Activated CD8-positive, alpha-beta memory T cell treated with anti-CD3 and anti-CD28 coated beads, Interleukin-2, amount 10 ng/mL, durations not matched to agents 7 days and 5 days (primary cell): ENCODE measurements at regions not wholly inside any gene's neighbourhood (a gene's known extent, or its start where the extent isn't known, plus 50 kb on each side); places are given as distances from the start of the nearest gene placed in this dataset.
"Not testable (repeated sequence)": the region's sequence is repeated elsewhere in the genome, so short reads cannot be mapped to it uniquely, and the experiment has no call there.

ENCODE experiments used
- ATAC-seq: fragments of 150-1000 bp; cut with Tn5 transposase; one replicate; pipeline ENCODE4 v1.10.0; 2021; ENCODE audit warnings: moderate library complexity
- CTCF ChIA-PET: fragments of 350-600 bp; sonication (Branson Sonifier 250); formaldehyde crosslinking; loops from one replicate; lab custom pipeline; 2021; ENCODE audit warnings: antibody characterized with exemption; lab: Charles Lee
- DNase-seq: peaks from one replicate; pipeline ENCODE4 v3.0.0-alpha.2; 2020
- H3K27ac Mint-ChIP-seq: one replicate; pipeline ENCODE4 v1.8.0; 2021; ENCODE audit warnings: mild to moderate bottlenecking, mixed read lengths
- H3K27me3 Mint-ChIP-seq: one replicate; pipeline ENCODE4 v1.8.0; 2021; ENCODE audit warnings: mixed read lengths
- H3K36me3 Mint-ChIP-seq: one replicate; pipeline ENCODE4 v1.8.0; 2021; ENCODE audit warnings: mild to moderate bottlenecking, mixed read lengths
- H3K4me1 Mint-ChIP-seq: one replicate; pipeline ENCODE4 v1.8.0; 2021; ENCODE audit warnings: mixed read lengths
- H3K4me3 Mint-ChIP-seq: one replicate; pipeline ENCODE4 v1.8.0; 2021; ENCODE audit warnings: mild to moderate bottlenecking, moderate library complexity, mixed read lengths
- H3K9me3 Mint-ChIP-seq: one replicate; pipeline ENCODE4 v1.8.0; 2022; ENCODE audit warnings: low read depth, mixed read lengths

GRCh38 chr3:118511402-118511801 lies 523.2 kb downstream of the IGSF11 start:
- H3K4me1 Mint-ChIP-seq: no peaks in the 10 kb centered on the region
- H3K9me3 Mint-ChIP-seq: peaks cover 4% of the 10 kb centered on the region
- ATAC-seq (no peak), DNase-seq (no peak)
- H3K27ac Mint-ChIP-seq: no peak overlapping the region
- no peaks in the 10 kb centered on the region for H3K36me3 Mint-ChIP-seq
- H3K4me3 Mint-ChIP-seq: no peak overlapping the region
- CTCF ChIA-PET: no interaction called here
- no peaks in the 10 kb centered on the region for H3K27me3 Mint-ChIP-seq

GRCh38 chr3:118512301-118512700 lies 522.3 kb downstream of the IGSF11 start:
- ATAC-seq (no peak), DNase-seq (no peak)
- Mint-ChIP-seq H3K4me1 (no peaks in the 10 kb centered on the region), H3K27me3 (no peaks in the 10 kb centered on the region), H3K36me3 (no peaks in the 10 kb centered on the region), H3K27ac (no peak overlapping the region), H3K9me3 (peaks cover 4% of the 10 kb centered on the region), H3K4me3 (no peak overlapping the region)
- CTCF ChIA-PET: no interaction called here

GRCh38 chr3:118525077-118525476 lies 509.6 kb downstream of the IGSF11 start:
- H3K27ac Mint-ChIP-seq: no peak overlapping the region
- no peak for DNase-seq
- no peaks in the 10 kb centered on the region for H3K9me3 Mint-ChIP-seq
- H3K36me3 Mint-ChIP-seq: no peaks in the 10 kb centered on the region
- ATAC-seq: no peak
- H3K27me3 Mint-ChIP-seq: no peaks in the 10 kb centered on the region
- H3K4me3 Mint-ChIP-seq: no peak overlapping the region
- CTCF ChIA-PET: no interaction called here
- H3K4me1 Mint-ChIP-seq: no peaks in the 10 kb centered on the region

GRCh38 chr3:118526758-118527513 lies 507.7 kb downstream of the IGSF11 start:
- H3K27me3 Mint-ChIP-seq: no peaks in the 10 kb centered on the region
- no peak overlapping the region for H3K27ac Mint-ChIP-seq
- no peaks in the 10 kb centered on the region for H3K4me1 Mint-ChIP-seq
- H3K36me3 Mint-ChIP-seq: no peaks in the 10 kb centered on the region
- CTCF ChIA-PET: no interaction called here
- DNase-seq (no peak), ATAC-seq (no peak)
- H3K9me3 Mint-ChIP-seq: no peaks in the 10 kb centered on the region
- H3K4me3 Mint-ChIP-seq: no peak overlapping the region

DNA sequence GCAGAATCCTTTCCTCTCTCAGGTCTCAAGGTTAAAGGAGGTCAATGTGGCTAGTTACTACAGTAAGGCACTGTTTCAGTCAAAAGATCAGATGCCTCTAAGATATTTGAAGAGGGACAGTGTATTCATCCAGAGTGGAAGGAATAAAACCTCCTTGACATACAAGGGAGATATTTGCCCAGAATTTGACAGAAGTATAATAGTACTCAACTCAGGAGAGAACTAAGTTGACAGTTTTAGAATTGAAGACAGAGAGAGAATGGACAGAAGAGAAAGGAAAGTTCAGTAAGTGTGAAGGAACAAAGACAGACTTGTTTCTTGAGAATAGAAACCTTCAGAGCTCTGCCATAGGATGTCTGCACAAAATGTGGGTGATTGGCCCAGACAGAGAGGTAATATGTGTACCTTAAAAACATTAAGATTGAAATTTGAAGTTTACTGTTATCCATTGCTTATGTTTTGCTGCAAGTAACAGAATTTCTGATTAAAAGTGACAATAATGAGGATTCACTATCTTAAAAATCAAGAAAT lies 507.1 kb downstream of the IGSF11 start:
- H3K27me3 Mint-ChIP-seq: no peaks in the 10 kb centered on the region
- H3K36me3 Mint-ChIP-seq: no peaks in the 10 kb centered on the region
- ATAC-seq (no peak), DNase-seq (no peak)
- H3K4me3 Mint-ChIP-seq: no peak overlapping the region
- no peak overlapping the region for H3K27ac Mint-ChIP-seq
- H3K4me1 Mint-ChIP-seq: no peaks in the 10 kb centered on the region
- H3K9me3 Mint-ChIP-seq: no peaks in the 10 kb centered on the region
- CTCF ChIA-PET: no interaction called here

DNA sequence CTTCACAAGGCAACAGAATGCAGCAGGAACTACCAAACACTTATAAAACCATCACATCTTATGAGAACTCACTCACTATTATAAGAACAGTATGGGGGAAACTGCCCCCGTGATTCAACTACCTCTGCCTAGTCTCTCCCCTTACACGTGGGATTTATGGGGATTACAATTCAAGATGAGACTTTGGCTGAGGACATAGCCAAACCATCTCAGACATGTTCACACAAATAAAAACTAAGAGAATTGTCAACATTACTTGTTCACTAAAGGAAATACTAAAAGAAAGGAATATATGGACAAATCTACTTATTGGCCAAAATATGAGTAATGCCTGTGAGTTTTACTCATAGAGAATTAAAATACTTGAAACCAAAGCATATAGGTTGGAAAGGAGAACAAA lies 505.1 kb downstream of the IGSF11 start:
- H3K9me3 Mint-ChIP-seq: no peaks in the 10 kb centered on the region
- no peaks in the 10 kb centered on the region for H3K27me3 Mint-ChIP-seq
- H3K27ac Mint-ChIP-seq: no peak overlapping the region
- CTCF ChIA-PET: no interaction called here
- no peak overlapping the region for H3K4me3 Mint-ChIP-seq
- H3K36me3 Mint-ChIP-seq: no peaks in the 10 kb centered on the region
- ATAC-seq (no peak), DNase-seq (no peak)
- no peaks in the 10 kb centered on the region for H3K4me1 Mint-ChIP-seq

DNA sequence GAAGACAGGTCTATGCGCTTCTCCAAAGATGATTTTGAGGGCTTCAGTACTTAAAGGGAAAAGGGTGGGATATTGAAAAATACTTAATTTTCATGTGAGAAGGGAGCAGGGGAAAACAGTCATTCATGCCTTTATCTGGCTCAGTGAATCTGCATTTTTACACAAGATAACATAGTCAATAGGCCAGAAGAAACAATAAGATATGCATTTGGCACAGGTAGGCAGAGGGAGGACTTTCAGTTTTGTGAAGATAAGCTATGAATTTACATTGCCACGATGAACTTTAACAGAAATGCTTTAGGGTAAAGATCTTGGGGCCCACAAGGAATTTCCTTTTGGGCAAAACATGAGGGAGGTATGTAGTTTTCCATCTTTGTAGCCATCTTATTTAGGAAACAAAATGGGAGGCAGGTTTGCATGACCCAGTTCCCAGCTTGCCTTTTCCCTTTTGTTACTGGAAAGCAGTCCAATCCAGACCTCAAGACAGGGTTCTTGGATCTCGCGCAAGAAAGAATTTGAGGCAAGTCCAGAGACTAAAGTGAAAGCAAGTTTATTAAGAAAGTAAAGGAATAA lies 504.2 kb downstream of the IGSF11 start:
- H3K27ac Mint-ChIP-seq: no peak overlapping the region
- no peak overlapping the region for H3K4me3 Mint-ChIP-seq
- no peaks in the 10 kb centered on the region for H3K36me3 Mint-ChIP-seq
- DNase-seq: no peak
- H3K27me3 Mint-ChIP-seq: no peaks in the 10 kb centered on the region
- no peaks in the 10 kb centered on the region for H3K4me1 Mint-ChIP-seq
- no peaks in the 10 kb centered on the region for H3K9me3 Mint-ChIP-seq
- no peak for ATAC-seq
- CTCF ChIA-PET: no interaction called here

- H3K4me1 Mint-ChIP-seq, H3K27ac Mint-ChIP-seq, ATAC-seq, DNase-seq, H3K27me3 Mint-ChIP-seq, H3K4me3 Mint-ChIP-seq, H3K9me3 Mint-ChIP-seq, H3K36me3 Mint-ChIP-seq, CTCF ChIA-PET: not testable (repeated sequence)
These were observed 503.7 kb downstream of the IGSF11 start for GRCh38 chr3:118530927-118531356.

- H3K9me3 Mint-ChIP-seq: no peaks in the 10 kb centered on the region
- H3K36me3 Mint-ChIP-seq: no peaks in the 10 kb centered on the region
- H3K4me3 Mint-ChIP-seq: no peak overlapping the region
- no peak overlapping the region for H3K27ac Mint-ChIP-seq
- ATAC-seq (no peak), DNase-seq (no peak)
- H3K4me1 Mint-ChIP-seq: no peaks in the 10 kb centered on the region
- CTCF ChIA-PET: no interaction called here
- no peaks in the 10 kb centered on the region for H3K27me3 Mint-ChIP-seq
These were observed 502.8 kb downstream of the IGSF11 start for GRCh38 chr3:118531816-118532215.

GRCh38 chr3:118533676-118534075 lies 501.0 kb downstream of the IGSF11 start:
- H3K27me3 Mint-ChIP-seq: no peaks in the 10 kb centered on the region
- no peak overlapping the region for H3K27ac Mint-ChIP-seq
- no peaks in the 10 kb centered on the region for H3K36me3 Mint-ChIP-seq
- H3K9me3 Mint-ChIP-seq: no peaks in the 10 kb centered on the region
- H3K4me1 Mint-ChIP-seq: no peaks in the 10 kb centered on the region
- H3K4me3 Mint-ChIP-seq: no peak overlapping the region
- DNase-seq (no peak), ATAC-seq (no peak)
- CTCF ChIA-PET: no interaction called here

DNA sequence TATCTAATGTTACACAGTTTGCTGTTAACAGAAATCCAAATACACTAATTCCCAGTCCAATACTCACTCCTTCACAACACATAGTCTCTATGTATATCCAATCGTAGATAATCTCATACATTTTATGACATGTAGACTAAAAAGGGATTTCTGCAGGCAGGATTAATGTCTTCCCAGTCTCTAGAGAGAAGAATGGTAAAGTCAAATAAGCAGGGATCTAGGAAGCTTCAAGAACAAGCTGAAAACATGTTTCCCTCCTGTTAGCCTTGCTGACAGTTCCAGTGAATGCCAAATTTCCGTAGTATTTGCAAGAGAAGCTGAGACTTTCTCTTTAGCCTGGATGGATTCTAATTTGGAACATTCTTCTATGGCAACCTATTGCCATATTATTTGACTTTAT lies 500.1 kb downstream of the IGSF11 start:
- no peaks in the 10 kb centered on the region for H3K9me3 Mint-ChIP-seq
- no peaks in the 10 kb centered on the region for H3K4me1 Mint-ChIP-seq
- no peak for ATAC-seq
- H3K4me3 Mint-ChIP-seq: no peak overlapping the region
- CTCF ChIA-PET: no interaction called here
- no peaks in the 10 kb centered on the region for H3K27me3 Mint-ChIP-seq
- no peak overlapping the region for H3K27ac Mint-ChIP-seq
- no peak for DNase-seq
- no peaks in the 10 kb centered on the region for H3K36me3 Mint-ChIP-seq

- Mint-ChIP-seq H3K27me3 (no peaks in the 10 kb centered on the region), H3K9me3 (peaks cover 4% of the 10 kb centered on the region), H3K4me3 (no peak overlapping the region), H3K27ac (no peak overlapping the region), H3K36me3 (no peaks in the 10 kb centered on the region), H3K4me1 (no peaks in the 10 kb centered on the region)
- CTCF ChIA-PET: no interaction called here
- DNase-seq (no peak), ATAC-seq (no peak)
These were observed 497.9 kb downstream of the IGSF11 start for GRCh38 chr3:118536764-118537163.

GRCh38 chr3:118537454-118537853 lies 497.2 kb downstream of the IGSF11 start:
- H3K27me3 Mint-ChIP-seq: no peaks in the 10 kb centered on the region
- CTCF ChIA-PET: no interaction called here
- no peak overlapping the region for H3K4me3 Mint-ChIP-seq
- ATAC-seq (no peak), DNase-seq (no peak)
- no peaks in the 10 kb centered on the region for H3K36me3 Mint-ChIP-seq
- no peak overlapping the region for H3K27ac Mint-ChIP-seq
- H3K9me3 Mint-ChIP-seq: peaks cover 4% of the 10 kb centered on the region
- no peaks in the 10 kb centered on the region for H3K4me1 Mint-ChIP-seq

DNA sequence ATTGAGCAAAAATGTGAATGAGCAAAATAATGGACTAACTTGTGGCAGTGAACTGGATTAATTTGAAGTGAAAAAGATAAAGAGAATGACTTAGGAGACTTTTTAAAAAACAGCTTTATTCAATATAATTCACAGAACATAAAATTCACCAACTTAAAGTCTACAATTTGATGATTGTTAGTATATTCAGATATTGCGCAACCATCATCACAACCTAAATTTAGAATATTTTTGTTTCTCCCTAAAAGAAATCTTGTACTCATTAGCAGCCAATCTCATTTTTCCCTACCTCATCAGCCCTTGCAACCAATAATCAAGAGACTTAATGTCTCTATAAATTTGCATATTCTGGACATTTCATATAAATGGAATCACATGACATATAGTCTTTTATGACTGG lies 496.5 kb downstream of the IGSF11 start:
- Mint-ChIP-seq H3K4me3 (no peak overlapping the region), H3K27me3 (no peaks in the 10 kb centered on the region), H3K36me3 (no peaks in the 10 kb centered on the region), H3K4me1 (no peaks in the 10 kb centered on the region), H3K9me3 (peaks cover 4% of the 10 kb centered on the region), H3K27ac (no peak overlapping the region)
- CTCF ChIA-PET: no interaction called here
- DNase-seq: no peak
- no peak for ATAC-seq
